Hematopoietic multipotent progenitor cell treated with erythropoietin and hydrocortisone succinate and interleukin-3 and kit ligand, for 6 days (in vitro differentiated cells): ENCODE measurements at regions not wholly inside any gene's neighbourhood (a gene's known extent, or its start where the extent isn't known, plus 50 kb on each side); places are given as distances from the start of the nearest gene placed in this dataset.
"Not testable (repeated sequence)": the region's sequence is repeated elsewhere in the genome, so short reads cannot be mapped to it uniquely, and the experiment has no call there.

ENCODE experiments used
- DNase-seq: peaks from one replicate; pipeline ENCODE4 v3.0.0-alpha.2; 2015

GRCh38 chr16:29155866-29156200 is 171.0 kb downstream of the LAT start:
- not testable (repeated sequence) for DNase-seq

- not testable (repeated sequence) for DNase-seq
These were observed 170.4 kb downstream of the LAT start for GRCh38 chr16:29155131-29155865.

GRCh38 chr16:29154676-29155121 is 169.8 kb downstream of the LAT start:
- no peak for DNase-seq

- DNase-seq: peak; percentile 51
These were observed 169.2 kb downstream of the LAT start for GRCh38 chr16:29154088-29154487.

GRCh38 chr16:29153307-29153706 is 168.5 kb downstream of the LAT start:
- DNase-seq: not testable (repeated sequence)

GRCh38 chr16:29152544-29153031 is 167.7 kb downstream of the LAT start:
- peak; percentile 94 for DNase-seq

- DNase-seq: no peak
These were observed 166.5 kb downstream of the LAT start for GRCh38 chr16:29151317-29151716.

- DNase-seq: not testable (repeated sequence)
These were observed 165.1 kb downstream of the LAT start for GRCh38 chr16:29149912-29150311.

- DNase-seq: peak; percentile 36
These were observed 164.0 kb downstream of the LAT start for GRCh38 chr16:29148867-29149272.

GRCh38 chr16:29148131-29148691 is 163.4 kb downstream of the LAT start:
- no peak for DNase-seq

- not testable (repeated sequence) for DNase-seq
These were observed 162.9 kb downstream of the LAT start for GRCh38 chr16:29147710-29148109.

GRCh38 chr16:29146808-29147643 is 162.2 kb downstream of the LAT start:
- not testable (repeated sequence) for DNase-seq

GRCh38 chr16:29146266-29146665 is 161.4 kb downstream of the LAT start:
- DNase-seq: no peak

- DNase-seq: not testable (repeated sequence)
These were observed 160.8 kb downstream of the LAT start for GRCh38 chr16:29145486-29146225.

- not testable (repeated sequence) for DNase-seq
These were observed 160.2 kb downstream of the LAT start for GRCh38 chr16:29145086-29145485.

- DNase-seq: not testable (repeated sequence)
These were observed 159.8 kb downstream of the LAT start for GRCh38 chr16:29144669-29145062.

GRCh38 chr16:29143739-29144668 is 159.2 kb downstream of the LAT start:
- not testable (repeated sequence) for DNase-seq

GRCh38 chr16:29142506-29142905 is 157.7 kb downstream of the LAT start:
- DNase-seq: not testable (repeated sequence)

- no peak for DNase-seq
These were observed 156.9 kb downstream of the LAT start for GRCh38 chr16:29141586-29142324.

GRCh38 chr16:29141121-29141520 is 156.3 kb downstream of the LAT start:
- DNase-seq: not testable (repeated sequence)
